Loucy (cell line): ENCODE measurements at regions not wholly inside any gene's neighbourhood (a gene's known extent, or its start where the extent isn't known, plus 50 kb on each side); places are given as distances from the start of the nearest gene placed in this dataset.

Experiments used
- H2AFZ ChIP-seq: fragments of 200-600 bp; sonication (generic); 2 replicates; pipeline ENCODE4 v1.6.0; 2016; ENCODE audit warnings: antibody characterized with exemption, mild to moderate bottlenecking, low read length, moderate library complexity
- H3F3A ChIP-seq: fragments of 200-600 bp; 2 replicates; pipeline ENCODE4 v1.6.0; 2016; ENCODE audit warnings: antibody characterized with exemption, low read depth, mild to moderate bottlenecking
- H3K27me3 ChIP-seq: fragments of 200-600 bp; sonication (generic); 2 replicates; pipeline ENCODE4 v1.6.1; 2014; ENCODE audit warnings: low read length, mild to moderate bottlenecking; ENCODE audit not compliant: insufficient read depth, poor library complexity, severe bottlenecking
- H3K36me3 ChIP-seq: fragments of 200-600 bp; sonication (generic); 2 replicates; pipeline ENCODE4 v1.6.1; 2016; ENCODE audit warnings: low read length; ENCODE audit not compliant: insufficient read depth
- H3K4me1 ChIP-seq: fragments of 200-600 bp; sonication (generic); 2 replicates; pipeline ENCODE4 v1.5.1; 2014; ENCODE audit warnings: low read length, mild to moderate bottlenecking; ENCODE audit not compliant: insufficient read depth, poor library complexity, severe bottlenecking
- H3K4me2 ChIP-seq: fragments of 200-600 bp; sonication (generic); 2 replicates; pipeline ENCODE4 v1.6.0; 2014; ENCODE audit warnings: antibody characterized with exemption, low read length, low read depth, mild to moderate bottlenecking; ENCODE audit not compliant: poor library complexity, severe bottlenecking
- H3K4me3 ChIP-seq: fragments of 200-600 bp; sonication (generic); 2 replicates; pipeline ENCODE4 v1.5.1; 2014; ENCODE audit warnings: low read length, mild to moderate bottlenecking, mixed read lengths; ENCODE audit not compliant: poor library complexity, severe bottlenecking
- H3K79me2 ChIP-seq: fragments of 200-600 bp; sonication (generic); 2 replicates; pipeline ENCODE4 v1.6.1; 2014; ENCODE audit warnings: low read length; ENCODE audit not compliant: insufficient read depth
- H3K9ac ChIP-seq: fragments of 200-600 bp; sonication (generic); 2 replicates; pipeline ENCODE4 v1.6.0; 2014; ENCODE audit warnings: mild to moderate bottlenecking, low read depth, low read length, moderate library complexity; ENCODE audit not compliant: poor library complexity, severe bottlenecking
- H3K9me2 ChIP-seq: fragments of 200-600 bp; sonication (generic); replicated peaks from 2 replicates; pipeline ENCODE4 v1.6.1; 2016; ENCODE audit warnings: low read depth, low read length, mixed read lengths
- H3K9me3 ChIP-seq: fragments of 200-600 bp; sonication (generic); 2 replicates; pipeline ENCODE4 v1.6.1; 2014; ENCODE audit warnings: mild to moderate bottlenecking, antibody characterized with exemption, low read length, low read depth; ENCODE audit not compliant: insufficient read depth
- H4K20me1 ChIP-seq: fragments of 200-600 bp; sonication (generic); 2 replicates; pipeline ENCODE4 v1.6.0; 2014; ENCODE audit warnings: antibody characterized with exemption, low read length, mild to moderate bottlenecking; ENCODE audit not compliant: insufficient read depth, poor library complexity, severe bottlenecking
- EZH2phosphoT487 ChIP-seq: fragments of 200-600 bp; IDR thresholded peaks from 2 replicates; pipeline ENCODE4 v1.6.1; 2018; ENCODE audit warnings: antibody characterized with exemption, mild to moderate bottlenecking, moderate library complexity, borderline replicate concordance
- TF ChIP-seq, protein P1 (sequence below): fragments of 200-600 bp; sonication (generic); conservative IDR thresholded peaks from 2 replicates; pipeline ENCODE4 v1.5.1; 2014; ENCODE audit warnings: mild to moderate bottlenecking, antibody characterized with exemption, low read length

DNA sequence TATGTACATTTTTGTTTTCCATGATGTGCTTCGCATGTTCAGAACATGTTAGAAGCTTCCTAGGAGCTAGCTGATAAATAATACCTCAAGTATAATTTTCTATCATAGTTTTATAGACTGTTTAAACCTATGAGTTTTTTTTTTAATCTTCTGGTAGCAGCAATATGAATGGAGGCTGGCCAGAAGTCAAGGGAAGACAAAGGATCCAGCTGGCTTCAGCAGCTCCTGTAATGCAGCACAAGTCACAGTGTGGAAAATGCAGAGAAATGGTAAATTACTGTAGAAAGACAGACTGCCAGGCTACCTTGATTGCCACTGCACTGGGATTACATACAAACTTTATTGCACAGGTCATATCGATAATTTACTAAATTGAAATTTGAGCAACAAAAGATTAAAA lies 537.9 kb downstream of the IQCM start:
- TF ChIP-seq EZH2phosphoT487, result no peak
- TF ChIP-seq, protein P1, sequence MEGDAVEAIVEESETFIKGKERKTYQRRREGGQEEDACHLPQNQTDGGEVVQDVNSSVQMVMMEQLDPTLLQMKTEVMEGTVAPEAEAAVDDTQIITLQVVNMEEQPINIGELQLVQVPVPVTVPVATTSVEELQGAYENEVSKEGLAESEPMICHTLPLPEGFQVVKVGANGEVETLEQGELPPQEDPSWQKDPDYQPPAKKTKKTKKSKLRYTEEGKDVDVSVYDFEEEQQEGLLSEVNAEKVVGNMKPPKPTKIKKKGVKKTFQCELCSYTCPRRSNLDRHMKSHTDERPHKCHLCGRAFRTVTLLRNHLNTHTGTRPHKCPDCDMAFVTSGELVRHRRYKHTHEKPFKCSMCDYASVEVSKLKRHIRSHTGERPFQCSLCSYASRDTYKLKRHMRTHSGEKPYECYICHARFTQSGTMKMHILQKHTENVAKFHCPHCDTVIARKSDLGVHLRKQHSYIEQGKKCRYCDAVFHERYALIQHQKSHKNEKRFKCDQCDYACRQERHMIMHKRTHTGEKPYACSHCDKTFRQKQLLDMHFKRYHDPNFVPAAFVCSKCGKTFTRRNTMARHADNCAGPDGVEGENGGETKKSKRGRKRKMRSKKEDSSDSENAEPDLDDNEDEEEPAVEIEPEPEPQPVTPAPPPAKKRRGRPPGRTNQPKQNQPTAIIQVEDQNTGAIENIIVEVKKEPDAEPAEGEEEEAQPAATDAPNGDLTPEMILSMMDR, result no peak

DNA sequence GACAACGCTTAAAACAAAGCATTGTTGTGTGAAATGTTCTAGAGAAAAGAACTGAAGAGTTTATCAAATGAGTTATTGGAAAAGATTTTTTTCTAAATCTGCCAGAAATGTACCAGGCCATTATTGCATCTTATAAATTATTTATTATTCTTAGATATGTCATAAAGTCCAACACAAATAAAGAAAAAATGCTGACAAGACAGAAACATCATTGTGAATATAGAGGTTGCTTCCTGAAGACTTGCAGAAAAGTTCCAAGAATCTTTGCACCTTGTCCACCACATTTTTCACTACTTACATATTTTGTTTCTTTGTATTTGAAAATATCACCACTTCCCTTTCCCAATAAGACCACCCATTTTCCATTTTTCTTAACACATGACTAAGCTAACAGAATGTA lies 545.8 kb downstream of the IQCM start:
- H3K79me2 ChIP-seq, result no peaks in the 10 kb centered on the region

More for the DNA sequence above, 537.9 kb downstream of the IQCM start:
- Histone ChIP-seq H3F3A (no peaks in the 10 kb centered on the region), H2AFZ (no peak overlapping the region), H3K36me3 (no peaks in the 10 kb centered on the region), H3K9ac (no peak overlapping the region), H4K20me1 (no peaks in the 10 kb centered on the region), H3K27me3 (no peaks in the 10 kb centered on the region), H3K4me3 (no peak overlapping the region), H3K9me2 (no peaks in the 10 kb centered on the region), H3K9me3 (no peaks in the 10 kb centered on the region), H3K4me1 (no peaks in the 10 kb centered on the region), H3K4me2 (no peak overlapping the region), H3K79me2 (no peaks in the 10 kb centered on the region)

DNA sequence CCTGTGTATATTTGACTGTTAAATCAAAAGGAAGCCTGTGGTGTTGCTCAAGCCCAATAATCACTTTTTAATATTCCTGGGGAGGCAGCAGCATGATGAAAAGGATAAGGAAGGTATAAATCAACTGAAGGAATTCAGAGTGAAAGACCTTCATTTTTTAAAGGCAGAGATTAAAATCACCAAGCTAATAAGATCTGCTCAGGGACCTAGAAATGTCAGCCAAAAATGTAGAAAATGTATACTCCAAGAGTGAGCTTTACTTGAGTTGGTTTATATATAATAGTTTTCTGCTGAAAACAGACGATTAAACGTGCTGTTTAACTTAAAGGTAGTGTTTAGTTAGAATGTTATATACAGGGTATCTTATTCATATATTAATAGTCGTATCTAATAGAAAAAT lies 549.3 kb downstream of the IQCM start:
- Histone ChIP-seq H3K4me1 (no peaks in the 10 kb centered on the region), H3K36me3 (no peaks in the 10 kb centered on the region), H3K9me2 (no peaks in the 10 kb centered on the region), H4K20me1 (no peaks in the 10 kb centered on the region), H3K4me3 (no peak overlapping the region), H3K4me2 (no peak overlapping the region), H3K9ac (no peak overlapping the region), H3K9me3 (no peaks in the 10 kb centered on the region), H3F3A (no peaks in the 10 kb centered on the region), H2AFZ (no peak overlapping the region), H3K79me2 (no peaks in the 10 kb centered on the region), H3K27me3 (no peaks in the 10 kb centered on the region)
- TF ChIP-seq, protein P1, result no peak
- no peak for TF ChIP-seq EZH2phosphoT487

More for the DNA sequence above, 545.8 kb downstream of the IQCM start:
- Histone ChIP-seq H3K9ac (no peak overlapping the region), H2AFZ (no peak overlapping the region), H3K9me3 (no peaks in the 10 kb centered on the region), H3F3A (no peaks in the 10 kb centered on the region), H3K4me1 (no peaks in the 10 kb centered on the region), H4K20me1 (no peaks in the 10 kb centered on the region), H3K36me3 (no peaks in the 10 kb centered on the region), H3K27me3 (no peaks in the 10 kb centered on the region), H3K9me2 (no peaks in the 10 kb centered on the region), H3K4me2 (no peak overlapping the region), H3K4me3 (no peak overlapping the region)
- no peak for TF ChIP-seq EZH2phosphoT487
- TF ChIP-seq, protein P1, result no peak
